ENCODE measurements at regions not wholly inside any gene's neighbourhood (a gene's known extent, or its start where the extent isn't known, plus 50 kb on each side); places are given as distances from the start of the nearest gene placed in this dataset.
A peak's percentile ranks its signal among the peaks of the same experiment; 100 is the strongest.

DNA sequence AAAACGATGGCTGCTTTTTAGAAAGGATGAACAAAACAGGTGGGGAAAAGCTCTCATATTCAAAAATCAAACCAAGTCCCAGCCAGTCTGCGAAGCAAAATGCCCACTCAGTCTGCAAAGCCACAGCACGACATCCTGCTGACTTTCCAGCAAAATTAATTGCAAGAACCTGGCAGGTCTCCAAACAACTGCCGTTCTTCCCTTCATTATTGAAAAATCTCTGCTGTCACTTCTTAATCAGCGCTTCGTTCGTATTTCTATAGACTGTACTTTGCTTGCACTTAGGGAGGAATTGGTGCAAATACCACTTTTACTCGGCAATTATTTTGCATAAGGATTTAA lies 222.4 kb downstream of the CBLN4 start:
- no peak for DNase-seq

DNA sequence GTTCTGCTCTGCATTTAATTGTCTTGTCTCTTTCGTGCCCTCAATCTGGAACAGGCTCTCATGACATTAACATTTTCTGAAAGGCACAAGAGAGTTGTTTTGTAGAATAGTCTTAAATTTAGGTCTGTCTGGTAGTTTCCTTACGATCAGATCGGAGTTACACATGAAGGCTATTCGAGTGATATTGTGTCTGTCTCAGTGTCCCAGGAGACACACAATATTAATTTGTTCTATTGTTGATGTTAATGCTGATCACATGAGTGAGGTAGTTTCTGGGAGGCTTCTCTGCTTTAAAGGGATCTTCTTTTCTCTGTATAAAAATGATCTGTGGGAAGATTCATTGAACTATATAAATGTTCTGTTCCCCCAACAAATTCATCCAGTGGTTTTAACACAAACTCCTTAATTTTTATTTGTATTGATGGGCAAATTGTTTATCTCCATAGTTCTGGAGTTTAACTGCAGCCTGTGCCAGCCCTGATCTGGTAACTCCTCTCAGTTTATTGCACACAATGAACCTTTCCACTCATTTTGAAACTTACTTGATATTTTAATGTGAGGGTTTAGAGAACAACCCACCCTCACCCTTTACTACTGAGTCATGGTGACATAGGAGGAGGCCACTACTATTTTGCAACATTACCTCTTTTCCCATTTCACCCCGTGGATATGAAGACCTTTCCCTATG lies 223.0 kb downstream of the CBLN4 start:
- DNase-seq: no peak

DNA sequence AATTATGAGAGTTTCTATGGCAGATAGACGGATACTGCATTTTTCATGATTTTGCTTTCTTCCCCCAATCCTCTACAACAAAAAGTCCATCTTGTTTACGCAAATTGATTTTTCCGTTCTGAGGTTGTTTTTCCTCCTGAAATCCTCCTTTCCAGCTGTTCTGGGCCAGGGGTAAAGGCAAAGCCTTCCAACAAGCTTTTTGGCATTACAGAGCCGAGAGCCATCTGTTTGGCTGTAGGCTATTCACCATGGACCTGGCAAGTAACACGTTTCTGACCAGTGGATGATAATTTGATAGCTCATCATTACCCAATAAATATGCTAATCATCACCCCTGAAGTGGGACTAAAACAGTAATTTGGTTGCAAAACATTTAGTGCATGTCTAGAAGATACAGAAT lies 226.5 kb downstream of the CBLN4 start:
- no peak for DNase-seq

DNA sequence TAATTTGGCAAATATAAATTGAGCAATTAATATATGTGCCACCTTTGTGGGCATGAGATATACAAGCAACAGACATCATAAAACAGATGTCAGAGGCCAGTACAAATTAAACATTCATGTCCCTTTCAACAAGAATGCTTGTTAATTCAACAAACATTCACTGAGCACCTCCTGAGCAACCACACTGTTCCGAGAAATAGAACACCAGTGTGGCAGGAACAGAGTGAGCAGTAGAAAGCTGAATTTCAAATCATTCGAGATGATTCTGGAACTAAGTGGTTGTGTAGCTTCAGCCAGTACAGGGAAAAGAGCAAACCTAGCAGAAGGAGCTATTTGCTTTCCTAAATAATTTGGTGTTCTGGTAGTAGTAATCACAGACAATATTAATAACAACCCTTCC lies 227.7 kb downstream of the CBLN4 start:
- no peak for DNase-seq

DNA sequence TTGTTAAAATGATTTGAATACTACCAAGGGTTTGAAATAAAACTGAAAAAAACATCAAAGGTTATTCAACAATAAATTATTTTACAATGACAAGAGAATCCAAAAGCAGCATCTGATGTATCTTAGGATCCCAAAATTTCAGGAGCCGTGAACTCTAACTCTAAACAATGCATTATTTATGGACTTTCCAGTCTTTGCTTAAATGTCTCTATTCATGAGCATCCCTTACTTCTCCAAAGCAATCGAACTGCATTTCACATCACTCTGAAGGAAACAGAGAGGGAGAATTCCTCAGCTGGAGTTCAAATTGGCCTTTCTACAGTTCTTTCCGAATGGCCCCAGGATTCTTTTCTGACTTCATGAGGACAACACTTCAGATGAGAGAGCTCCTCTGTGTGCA lies 229.1 kb downstream of the CBLN4 start:
- no peak for DNase-seq

DNA sequence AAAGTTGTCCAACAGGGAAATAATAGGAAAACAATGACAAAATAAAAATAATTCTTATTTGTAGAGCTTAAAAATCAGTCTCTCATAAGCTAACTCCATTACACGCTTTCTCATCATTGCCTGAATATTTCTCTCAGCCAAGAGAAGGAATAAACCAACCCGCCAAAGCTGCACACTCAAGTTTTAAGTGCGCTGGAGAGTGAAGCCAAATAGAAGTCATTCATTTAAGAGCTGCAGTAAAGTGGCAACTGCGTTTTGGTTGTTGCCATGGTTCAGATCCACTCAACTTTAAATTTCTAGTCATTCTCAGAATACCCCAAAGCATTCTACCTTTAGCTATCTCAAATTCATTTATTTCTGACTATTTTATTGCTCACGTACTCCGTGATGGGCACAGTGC lies 230.7 kb downstream of the CBLN4 start:
- DNase-seq: no peak

DNA sequence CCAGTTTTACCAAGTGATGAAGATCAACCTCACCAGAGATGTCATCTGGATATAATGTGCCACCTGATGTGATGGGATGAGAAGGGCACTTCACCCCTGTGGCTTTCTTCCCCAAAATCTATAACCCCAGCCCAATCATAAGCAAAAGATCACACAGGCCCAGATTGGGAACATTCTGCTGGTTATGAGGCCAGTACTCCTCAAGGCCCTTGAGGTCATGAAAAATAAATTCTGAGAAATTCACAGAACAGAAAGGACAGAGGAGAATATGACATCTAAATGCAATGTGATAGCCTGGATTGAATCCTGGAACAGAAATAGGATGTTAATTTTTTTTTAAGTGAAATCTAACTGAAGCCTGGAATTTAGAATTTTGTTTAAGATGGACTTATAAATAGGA lies 243.5 kb downstream of the CBLN4 start:
- no peak for DNase-seq

DNA sequence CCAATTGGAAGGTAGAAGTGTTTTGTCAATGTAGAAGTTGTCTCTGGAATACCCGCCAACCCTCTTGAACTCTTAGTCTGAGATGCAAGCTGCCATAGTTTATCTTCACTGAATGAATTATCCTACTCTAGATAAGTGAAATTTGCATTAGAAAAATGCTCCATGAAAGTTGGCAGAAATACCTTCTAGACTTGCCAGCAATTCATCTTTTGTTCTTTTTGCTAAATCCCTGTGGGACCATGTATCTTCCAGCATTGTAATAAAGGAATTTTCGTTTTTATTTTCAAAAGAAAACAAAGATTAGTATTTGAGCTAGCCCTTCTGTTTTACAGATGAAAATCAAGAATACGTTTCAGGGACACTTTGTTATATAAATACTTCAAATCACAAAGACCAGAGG lies 244.2 kb downstream of the CBLN4 start:
- no peak for DNase-seq

DNA sequence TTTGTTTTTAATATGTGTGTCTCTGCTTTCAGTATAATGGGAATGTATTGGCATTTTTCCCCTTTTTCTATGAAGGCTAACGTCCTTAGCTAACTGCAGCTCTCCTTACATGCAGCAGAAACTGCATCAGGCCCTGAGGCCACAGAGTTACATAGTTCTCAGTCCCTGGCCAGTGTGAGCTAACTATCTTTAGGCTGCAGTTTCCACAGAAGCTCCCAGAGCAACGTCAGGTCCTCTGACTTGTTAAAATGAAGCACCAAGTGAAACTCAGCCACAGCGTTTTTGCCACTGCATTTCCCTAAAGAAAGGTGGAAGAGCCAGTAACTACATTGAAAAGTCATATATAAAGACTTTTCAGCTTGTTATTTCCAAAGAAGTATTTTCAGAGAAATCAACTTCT lies 244.7 kb downstream of the CBLN4 start:
- peak; percentile 53 for DNase-seq

DNA sequence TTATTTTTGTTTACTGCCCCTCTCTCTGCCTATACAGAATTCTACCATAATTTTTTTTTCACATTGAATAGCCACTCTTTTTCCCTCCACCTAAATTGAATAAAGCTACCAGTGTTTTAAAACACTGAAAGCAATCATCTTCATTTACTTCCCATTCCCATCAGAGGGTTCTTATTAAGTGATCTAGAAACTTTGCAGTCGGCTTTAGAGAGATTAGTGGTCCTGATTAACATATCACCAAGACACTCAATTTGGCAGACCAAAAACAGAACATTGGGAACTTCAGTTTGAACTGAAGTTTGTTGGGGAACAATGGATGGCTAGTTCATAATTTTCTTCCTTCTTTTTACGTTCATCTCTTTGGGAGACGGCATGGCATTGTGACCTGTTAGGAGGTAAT lies 249.5 kb downstream of the CBLN4 start:
- no peak for DNase-seq

DNA sequence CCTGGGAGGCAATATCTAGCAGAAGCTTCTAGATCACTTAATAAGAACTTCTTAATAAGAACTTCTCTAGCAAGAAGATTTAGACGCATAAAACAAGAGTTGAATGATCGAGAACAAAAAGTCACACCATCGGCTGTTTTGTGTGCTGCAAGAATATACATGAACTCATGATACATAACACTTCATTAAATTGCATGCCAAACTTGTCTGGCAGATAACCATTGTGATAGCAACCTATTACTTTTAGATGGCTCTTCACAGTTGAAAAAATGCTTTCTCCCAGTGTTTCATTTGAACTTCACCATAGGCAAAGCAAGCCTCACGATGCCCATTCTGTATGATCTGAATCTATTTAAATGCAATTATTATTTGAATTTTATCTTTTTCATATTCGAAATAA lies 249.9 kb downstream of the CBLN4 start:
- no peak for DNase-seq

DNA sequence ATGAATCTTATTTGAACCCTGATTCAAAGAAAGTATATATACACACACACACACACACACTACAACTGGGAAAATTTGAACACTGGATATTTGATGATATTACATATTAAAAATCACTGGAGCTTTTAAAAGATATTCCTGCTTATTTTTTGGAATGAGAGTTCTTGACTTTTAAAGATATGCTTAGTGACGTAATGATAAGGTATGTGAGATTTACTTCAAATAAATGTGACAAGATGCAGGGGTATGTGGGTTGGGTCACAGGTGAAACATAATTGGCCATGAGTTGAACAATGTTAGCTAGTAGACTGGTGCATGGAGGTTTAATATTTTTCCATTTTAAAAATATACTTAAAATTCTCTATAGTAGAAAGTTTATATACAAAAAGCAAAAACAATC lies 258.6 kb downstream of the CBLN4 start:
- DNase-seq: no peak

DNA sequence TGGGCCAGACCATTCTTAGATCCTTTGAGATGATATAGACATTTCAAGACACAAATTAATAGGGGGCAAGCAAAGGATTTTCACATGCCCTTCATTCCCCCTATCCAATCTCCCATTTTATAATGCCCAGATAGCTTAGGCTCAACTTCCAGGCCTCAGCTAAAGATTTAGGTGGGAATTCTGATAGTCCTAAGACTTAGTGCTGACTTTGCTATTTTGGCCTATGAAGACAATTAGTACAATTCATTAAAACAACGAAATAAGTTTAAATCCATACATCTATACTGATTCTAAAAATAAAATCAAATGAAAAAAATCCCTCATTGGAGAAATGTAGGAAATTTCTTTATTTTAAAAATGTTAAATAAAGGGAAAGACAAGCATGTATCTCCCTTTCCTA lies 259.5 kb downstream of the CBLN4 start:
- no peak for DNase-seq

DNA sequence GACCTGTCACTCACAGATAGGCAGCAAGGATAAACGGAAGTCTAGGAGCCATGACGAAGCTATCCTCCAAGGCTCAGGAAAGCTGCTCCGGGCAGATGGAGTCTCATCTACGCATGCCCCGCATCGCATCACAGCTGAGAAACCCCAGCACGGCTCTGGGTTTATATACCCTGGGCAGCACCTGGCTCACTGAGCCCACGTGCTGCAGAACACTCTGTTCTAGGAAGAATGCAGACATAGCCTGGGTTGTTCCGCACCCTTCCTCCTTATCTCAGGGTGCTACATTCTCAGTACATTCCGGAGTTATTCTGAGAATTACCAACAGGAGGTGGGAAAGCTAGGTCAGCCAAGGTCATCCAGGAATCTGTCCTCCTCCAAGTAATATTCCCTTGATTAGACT lies 260.4 kb downstream of the CBLN4 start:
- no peak for DNase-seq

DNA sequence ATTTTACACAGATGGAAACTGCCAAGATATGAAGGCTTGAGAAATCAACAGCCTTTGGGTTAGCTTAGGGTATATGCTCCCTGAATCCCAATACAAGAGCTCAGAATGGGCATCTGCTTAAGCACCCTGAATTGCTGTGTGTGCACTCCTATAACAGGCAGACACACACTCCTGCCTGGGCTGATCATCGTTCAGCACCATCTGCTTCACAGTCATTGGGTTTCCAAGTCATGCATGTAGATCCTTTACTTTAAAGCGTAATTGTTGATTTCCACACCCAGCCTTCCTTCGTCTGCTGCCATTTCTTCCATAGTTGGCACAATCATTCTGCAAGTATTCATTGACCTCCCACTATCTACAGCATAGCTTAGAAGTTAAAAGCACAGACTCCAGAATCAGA lies 263.5 kb downstream of the CBLN4 start:
- DNase-seq: no peak

DNA sequence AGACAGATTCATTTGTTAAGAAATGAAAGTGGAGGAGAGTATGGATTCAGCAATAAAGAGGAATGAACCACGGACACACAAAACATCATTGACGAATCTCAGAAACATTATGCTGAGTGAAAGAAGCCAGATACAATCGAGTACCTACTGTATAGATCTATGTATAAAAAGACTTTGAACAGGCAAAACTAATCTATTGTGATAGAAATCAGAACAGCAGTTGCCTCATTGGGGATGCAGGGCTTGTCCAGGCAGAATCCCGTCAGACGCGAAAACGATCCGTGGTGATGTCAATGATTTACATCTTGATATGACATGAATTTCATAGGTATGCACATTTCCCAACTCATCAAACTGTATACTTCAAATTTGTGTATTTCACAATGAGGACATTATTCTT lies 265.2 kb downstream of the CBLN4 start:
- no peak for DNase-seq

DNA sequence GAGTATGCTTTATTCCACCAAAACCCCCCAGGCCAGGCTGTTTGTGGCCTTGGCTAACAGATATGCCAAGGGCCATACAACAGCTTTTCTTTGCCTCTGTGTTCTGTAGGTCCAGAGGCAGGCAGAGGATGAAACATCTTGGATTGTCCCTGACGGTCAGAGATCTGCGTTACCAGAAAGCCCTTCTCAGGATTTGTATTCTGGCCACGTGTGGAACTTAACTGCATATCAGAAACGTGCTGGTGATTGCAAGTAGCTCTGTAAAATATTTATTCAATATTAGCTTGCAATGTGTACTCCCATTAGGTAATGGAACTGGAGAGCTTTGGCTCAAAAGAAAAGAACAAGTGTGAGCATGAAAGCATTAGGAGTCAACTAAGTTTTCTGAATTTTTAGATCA lies 275.0 kb downstream of the CBLN4 start:
- no peak for DNase-seq

DNA sequence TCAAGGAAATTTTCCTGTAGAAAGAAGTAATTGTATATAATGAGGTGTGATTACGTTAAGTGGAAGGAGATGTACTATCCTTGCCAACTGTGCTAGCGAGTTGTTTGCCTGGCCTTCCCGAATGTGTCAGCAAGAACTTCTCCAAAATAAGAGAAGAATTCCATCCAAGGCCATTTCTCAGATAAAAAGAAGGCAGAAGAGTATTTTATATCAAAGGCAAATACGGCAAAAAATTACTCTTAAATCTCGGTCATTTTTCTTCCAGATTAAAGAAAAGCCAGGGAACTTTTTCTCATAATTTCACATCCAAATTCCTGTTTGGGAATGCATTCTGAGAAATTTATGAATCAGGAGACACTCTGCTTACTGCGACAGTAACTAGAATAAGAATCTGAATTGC lies 290.6 kb downstream of the CBLN4 start:
- no peak for DNase-seq

DNA sequence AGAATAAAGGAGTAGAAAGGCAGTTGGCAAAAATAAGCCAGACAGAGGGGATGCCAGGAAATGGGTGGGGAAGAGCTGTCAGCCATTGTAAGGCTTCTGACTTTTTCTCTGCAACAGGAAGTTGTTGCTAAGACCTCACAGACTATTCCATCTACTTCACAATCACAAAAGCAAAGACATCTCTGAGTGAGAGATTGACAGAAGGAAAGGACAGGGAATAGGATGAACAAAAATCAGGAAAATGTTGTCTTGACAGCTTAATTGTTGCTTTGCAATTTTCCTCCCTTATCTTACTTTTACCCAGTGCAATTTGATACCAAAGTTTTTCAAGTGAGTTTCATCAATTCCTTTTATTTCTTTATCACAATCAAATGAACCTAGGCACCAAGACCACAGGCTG lies 291.2 kb downstream of the CBLN4 start:
- DNase-seq: no peak

DNA sequence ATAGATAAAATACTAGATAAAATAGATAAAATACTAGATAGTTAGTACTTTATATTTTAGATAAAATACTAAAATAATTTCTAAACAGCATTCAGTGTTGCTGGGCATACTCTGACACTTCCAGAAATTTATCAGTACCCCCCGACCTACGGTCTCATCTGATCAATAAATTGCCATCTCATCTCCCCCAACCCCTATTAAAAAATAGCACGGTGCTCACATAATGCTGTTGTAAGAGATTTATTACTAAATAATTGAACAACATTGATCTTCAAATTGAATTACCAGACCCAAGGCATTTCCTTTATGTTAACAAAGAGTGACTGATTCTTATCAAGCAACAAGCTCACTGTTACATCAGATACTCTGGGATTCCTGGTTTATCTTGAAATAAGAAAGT lies 300.9 kb downstream of the CBLN4 start:
- DNase-seq: no peak

DNA sequence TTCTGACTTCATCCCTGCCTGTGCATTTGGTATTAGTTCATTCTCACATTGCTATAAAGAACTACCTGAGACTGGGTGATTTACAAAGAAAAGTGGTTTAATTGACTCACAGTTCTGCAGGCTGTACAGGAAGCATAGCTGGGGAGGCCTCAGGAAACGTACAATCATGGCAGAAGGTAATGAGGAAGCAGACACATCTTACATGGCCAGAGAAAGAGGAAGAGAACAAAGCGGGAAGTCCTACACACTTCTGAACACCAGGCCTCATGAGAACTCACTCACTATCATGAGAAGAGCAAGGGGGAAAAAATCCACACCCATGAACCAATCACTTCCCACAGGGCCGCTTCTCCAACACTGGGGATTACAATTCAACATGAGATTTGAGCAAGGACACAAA lies 303.9 kb downstream of the CBLN4 start:
- no peak for DNase-seq

DNA sequence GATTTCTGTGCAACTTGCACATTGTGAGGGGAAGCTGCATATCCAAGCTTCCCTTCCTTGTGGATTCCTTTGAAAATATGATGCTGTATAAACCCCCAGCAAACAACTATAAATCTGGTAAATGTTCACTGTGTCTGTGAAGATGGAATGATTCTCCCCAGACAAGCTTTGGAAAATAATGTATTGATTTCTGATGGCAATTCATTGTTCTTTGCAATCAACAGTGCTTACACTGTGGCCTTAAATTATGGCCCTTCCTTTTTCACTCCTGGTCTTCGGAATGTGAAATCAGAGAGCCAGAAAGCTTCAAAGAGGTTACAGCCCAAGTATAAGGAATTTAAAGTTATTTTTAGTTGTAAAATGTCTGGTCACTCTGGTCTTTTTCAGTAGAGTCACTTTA lies 308.8 kb downstream of the CBLN4 start:
- DNase-seq: no peak

DNA sequence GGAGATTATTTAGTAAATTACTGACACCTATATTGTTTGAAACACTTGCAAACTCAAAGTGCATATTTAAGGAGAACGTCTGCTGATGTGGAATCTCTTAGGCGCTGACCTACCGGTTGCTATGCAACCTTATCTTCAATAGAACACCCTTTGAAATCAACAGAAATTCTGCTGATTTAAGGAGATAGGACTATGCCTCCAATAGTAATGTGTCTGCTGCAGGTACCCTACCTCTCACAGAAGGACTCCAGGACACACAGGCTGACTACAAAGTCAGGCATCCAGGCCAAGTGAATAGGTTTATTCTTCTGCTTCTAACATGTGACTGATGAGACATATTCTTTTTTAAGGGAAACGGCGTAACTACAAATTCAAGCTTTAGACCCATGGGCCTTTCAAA lies 311.7 kb downstream of the CBLN4 start:
- DNase-seq: no peak

DNA sequence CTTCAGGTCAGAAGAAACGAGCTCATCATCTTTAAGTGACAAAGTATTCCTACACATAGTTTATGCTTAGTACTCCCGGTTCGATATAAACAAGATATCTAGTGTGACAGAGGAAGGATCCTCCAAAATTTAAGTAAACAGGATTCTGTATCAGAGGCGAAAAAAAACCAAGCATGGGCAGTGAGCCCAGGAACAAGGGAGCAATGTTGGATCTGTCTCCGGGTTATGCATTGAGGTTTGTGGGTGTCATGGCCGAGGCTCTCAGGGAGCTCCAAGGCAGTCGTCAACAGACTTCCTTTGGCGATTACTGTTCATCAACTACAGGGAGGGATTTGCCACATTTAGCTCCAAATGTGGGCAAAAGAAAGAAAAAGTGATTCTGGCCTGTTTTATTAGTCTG lies 319.5 kb downstream of the CBLN4 start:
- DNase-seq: no peak

DNA sequence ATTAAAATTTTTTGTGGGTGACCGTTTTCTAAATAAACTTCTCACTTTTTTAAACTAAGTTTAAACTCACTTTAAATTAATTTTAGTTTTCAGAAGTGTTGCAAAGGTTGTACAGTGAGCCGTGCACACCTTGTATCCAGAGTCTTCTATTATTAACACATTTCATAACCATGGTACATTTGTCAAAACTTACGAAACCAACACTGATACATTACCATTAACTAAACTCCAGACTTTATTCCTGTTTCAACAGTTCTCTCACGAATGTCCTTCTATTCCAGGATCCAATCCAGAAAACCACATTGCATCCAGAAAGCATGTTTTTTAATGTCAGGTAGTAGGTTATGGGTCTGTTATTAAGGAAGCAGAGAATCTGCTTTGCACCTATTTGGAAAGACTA lies 319.9 kb downstream of the CBLN4 start:
- no peak for DNase-seq

DNA sequence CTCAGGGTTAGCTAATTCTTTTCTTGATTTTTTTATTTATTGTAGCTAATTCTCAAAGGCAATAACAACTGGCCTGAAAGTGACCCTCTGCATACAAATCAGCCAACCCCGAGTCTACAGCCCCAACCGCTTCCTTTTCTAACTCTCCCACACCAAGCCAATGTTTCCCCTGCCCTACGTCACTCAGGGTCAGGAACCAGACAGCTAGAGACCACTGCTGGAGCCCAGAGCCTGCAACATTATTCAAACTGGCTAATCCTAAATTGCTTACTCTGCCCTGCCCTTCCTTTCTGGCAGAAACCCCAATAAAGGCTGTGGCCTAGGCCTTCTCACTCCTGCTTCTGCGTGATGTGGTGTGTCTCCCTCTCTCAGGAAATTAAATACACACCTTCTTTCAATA lies 320.7 kb downstream of the CBLN4 start:
- no peak for DNase-seq

Measured in hindlimb muscle (tissue), 1 donor.